Smooth muscle cell of the brain vasculature (primary cell): ENCODE measurements at regions not wholly inside any gene's neighbourhood (a gene's known extent, or its start where the extent isn't known, plus 50 kb on each side); places are given as distances from the start of the nearest gene placed in this dataset.

ENCODE experiments used
- DNase-seq: peaks from one replicate; pipeline ENCODE4 v3.0.0-alpha.2; 2012; ENCODE audit warnings: low read depth, low spot score

- no peak for DNase-seq
Observed at GRCh38 chr6:82738773-82739172, 326.9 kb downstream of the UBE3D start.

- DNase-seq = no peak
Observed at GRCh38 chr6:82739303-82739702, 326.3 kb downstream of the UBE3D start.

GRCh38 chr6:82740072-82740471, 325.6 kb downstream of the UBE3D start:
- DNase-seq = no peak

GRCh38 chr6:82741325-82741995, 324.2 kb downstream of the UBE3D start:
- DNase-seq = no peak

- no peak for DNase-seq
Observed at GRCh38 chr6:82741996-82742385, 323.6 kb downstream of the UBE3D start.

- DNase-seq = no peak
Observed at GRCh38 chr6:82744286-82745015, 321.2 kb downstream of the UBE3D start.

GRCh38 chr6:82750556-82750955, 315.1 kb downstream of the UBE3D start:
- DNase-seq = no peak

GRCh38 chr6:82751718-82752117, 313.9 kb downstream of the UBE3D start:
- no peak for DNase-seq

GRCh38 chr6:82761674-82762345, 303.8 kb downstream of the UBE3D start:
- no peak for DNase-seq

- no peak for DNase-seq
Observed at GRCh38 chr6:82766476-82766875, 299.2 kb downstream of the UBE3D start.

GRCh38 chr6:82767037-82767436, 298.6 kb downstream of the UBE3D start:
- DNase-seq = no peak

- no peak for DNase-seq
Observed at GRCh38 chr6:82767447-82767846, 298.2 kb downstream of the UBE3D start.

- DNase-seq = no peak
Observed at GRCh38 chr6:82772851-82773717, 292.6 kb downstream of the UBE3D start.

- DNase-seq = no peak
Observed at GRCh38 chr6:82775361-82775760, 290.3 kb downstream of the UBE3D start.

- DNase-seq = no peak
Observed at GRCh38 chr6:82775981-82776380, 289.7 kb downstream of the UBE3D start.

- DNase-seq = no peak
Observed at GRCh38 chr6:82779041-82779440, 286.6 kb downstream of the UBE3D start.

GRCh38 chr6:82780334-82780733, 285.3 kb downstream of the UBE3D start:
- no peak for DNase-seq

GRCh38 chr6:82781620-82782204, 283.9 kb downstream of the UBE3D start:
- DNase-seq = no peak

GRCh38 chr6:82783587-82784236, 281.9 kb downstream of the UBE3D start:
- DNase-seq = no peak

GRCh38 chr6:82785206-82785605, 280.4 kb downstream of the UBE3D start:
- DNase-seq = no peak

GRCh38 chr6:82786248-82786647, 279.4 kb downstream of the UBE3D start:
- DNase-seq = no peak
